Neuronal stem cell (in vitro differentiated cells): ENCODE measurements at regions not wholly inside any gene's neighbourhood (a gene's known extent, or its start where the extent isn't known, plus 50 kb on each side); places are given as distances from the start of the nearest gene placed in this dataset.

Source experiments
- DNase-seq: peaks from one replicate; pipeline ENCODE4 v3.0.0-alpha.2; 2013; ENCODE audit warnings: low spot score
- H2AFZ ChIP-seq: one replicate; pipeline ENCODE4 v1.6.1; 2013; ENCODE audit warnings: mild to moderate bottlenecking, low read length, inconsistent platforms
- H2AK5ac ChIP-seq: 2 replicates; pipeline ENCODE4 v1.6.1; 2013; ENCODE audit warnings: low read depth, mild to moderate bottlenecking, inconsistent platforms, low read length, moderate library complexity, mixed read lengths
- H2BK120ac ChIP-seq: 2 replicates; pipeline ENCODE4 v1.6.1; 2013; ENCODE audit warnings: low read depth, mild to moderate bottlenecking, inconsistent platforms, low read length, moderate library complexity, mixed read lengths
- H2BK12ac ChIP-seq: one replicate; pipeline ENCODE4 v1.6.1; 2013; ENCODE audit warnings: low read length, inconsistent platforms
- H2BK15ac ChIP-seq: 2 replicates; pipeline ENCODE4 v1.6.1; 2013; ENCODE audit warnings: mild to moderate bottlenecking, low read length, inconsistent platforms, mixed read lengths
- H2BK5ac ChIP-seq: one replicate; pipeline ENCODE4 v1.6.1; 2013; ENCODE audit warnings: inconsistent platforms, mild to moderate bottlenecking, low read length, moderate library complexity
- H3K14ac ChIP-seq: one replicate; pipeline ENCODE4 v1.6.1; 2013; ENCODE audit warnings: low read length, inconsistent platforms
- H3K18ac ChIP-seq: 2 replicates; pipeline ENCODE4 v1.6.1; 2013; ENCODE audit warnings: low read length, inconsistent platforms
- H3K23ac ChIP-seq: 2 replicates; pipeline ENCODE4 v1.6.1; 2013; ENCODE audit warnings: low read depth, mild to moderate bottlenecking, mixed read lengths, low read length, inconsistent platforms; ENCODE audit not compliant: poor library complexity
- H3K27ac ChIP-seq: replicated peaks from 3 replicates; pipeline ENCODE4 v1.5.1; 2013; ENCODE audit warnings: low read length, inconsistent platforms
- H3K27me3 ChIP-seq, 3 experiments: 2 replicates each; pipeline ENCODE4 v1.6.1; 2013; ENCODE audit warnings: low read length in 3 of 3, mild to moderate bottlenecking in 2 of 3, inconsistent platforms in 1 of 3, low read depth in 1 of 3, mixed read lengths in 1 of 3, moderate library complexity in 1 of 3; ENCODE audit not compliant: control insufficient read depth in 3 of 3, insufficient read depth in 3 of 3
- H3K36me3 ChIP-seq, 2 donors: replicated peaks in 1 of 2; 2 replicates each; pipeline ENCODE4 v1.6.1; 2013; ENCODE audit warnings: low read length in 2 of 2; ENCODE audit not compliant: control insufficient read depth in 2 of 2, insufficient read depth in 2 of 2
- H3K4ac ChIP-seq: 2 replicates; pipeline ENCODE4 v1.6.1; 2013; ENCODE audit warnings: inconsistent platforms, mild to moderate bottlenecking, low read length, moderate library complexity
- H3K4me1 ChIP-seq, 2 donors: 1 replicate in 1 of 2; 2 replicates in 1 of 2; pipeline ENCODE4 v1.6.1; 2013; ENCODE audit warnings: low read length in 2 of 2, low read depth in 1 of 2; ENCODE audit not compliant: control insufficient read depth in 2 of 2, insufficient read depth in 1 of 2
- H3K4me2 ChIP-seq: one replicate; pipeline ENCODE4 v1.6.1; 2013; ENCODE audit warnings: mild to moderate bottlenecking, low read length, inconsistent platforms; ENCODE audit not compliant: insufficient read depth, poor library complexity, severe bottlenecking
- H3K4me3 ChIP-seq, 2 donors: 2 replicates each; pipeline ENCODE4 v1.5.1; 2013; ENCODE audit warnings: low read length in 2 of 2, mild to moderate bottlenecking in 2 of 2, inconsistent platforms in 1 of 2, moderate library complexity in 1 of 2
- H3K79me1 ChIP-seq: one replicate; pipeline ENCODE4 v1.6.1; 2013; ENCODE audit warnings: low read depth, mild to moderate bottlenecking, inconsistent platforms, low read length, moderate library complexity
- H3K9ac ChIP-seq: one replicate; pipeline ENCODE4 v1.6.1; 2013; ENCODE audit warnings: mild to moderate bottlenecking, low read depth, low read length, inconsistent platforms; ENCODE audit not compliant: poor library complexity
- H3K9me3 ChIP-seq, 2 donors: replicated peaks in 1 of 2; 2 replicates each; pipeline versions ENCODE3 to v1.6.1; 2013; ENCODE audit warnings: low read length in 2 of 2, mild to moderate bottlenecking in 2 of 2, inconsistent platforms in 1 of 2, low read depth in 1 of 2, mixed read lengths in 1 of 2, moderate library complexity in 1 of 2; ENCODE audit not compliant: control insufficient read depth in 2 of 2, insufficient read depth in 1 of 2
- H4K8ac ChIP-seq: one replicate; pipeline ENCODE4 v1.6.1; 2013; ENCODE audit warnings: low read depth, mild to moderate bottlenecking, inconsistent platforms, low read length, moderate library complexity
- H4K91ac ChIP-seq: one replicate; pipeline ENCODE4 v1.6.1; 2013; ENCODE audit warnings: low read length, low read depth, mild to moderate bottlenecking, inconsistent platforms; ENCODE audit not compliant: poor library complexity
- WGBS, 2 donors: extraction: QIAGEN DNeasy Blood & Tissue Kit; methylation state at CpG; one replicate each; pipeline ENCODE4 v1.1.7; 2013; ENCODE audit warnings: missing lambda C conversion rate in 2 of 2, mixed read lengths in 1 of 2; ENCODE audit not compliant: insufficient read length in 2 of 2, insufficient replicate concordance in 1 of 2; ENCODE audit errors: extremely low coverage in 2 of 2; 5-methylcytosine and 5-hydroxymethylcytosine counted together

DNA sequence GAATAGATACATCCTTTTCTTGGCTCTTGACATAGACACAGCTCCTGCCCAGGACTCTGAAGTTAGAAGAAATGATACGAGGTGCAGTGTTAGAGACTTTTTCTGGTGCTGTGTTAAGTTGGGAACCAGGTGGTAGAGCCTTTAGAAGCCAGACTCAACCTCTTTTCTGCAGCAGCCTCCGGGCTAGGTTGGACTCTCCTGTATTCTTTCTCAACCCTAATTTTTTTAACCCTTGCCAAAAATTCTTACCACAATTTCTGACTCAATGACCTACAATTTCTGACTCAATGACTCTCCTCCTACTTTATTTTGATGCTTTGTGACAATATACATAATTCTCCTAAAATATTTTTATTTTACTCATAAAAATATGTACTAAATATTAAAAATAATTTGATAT lies 127.4 kb upstream of the PRL start:
- no peak overlapping the region for H3K9ac ChIP-seq
- peaks cover 0 to 19% of the 10 kb centered on the region in 2 donors for H3K9me3 ChIP-seq
- no peaks in the 10 kb centered on the region for H3K79me1 ChIP-seq
- no peak overlapping the region for H2BK120ac ChIP-seq
- H3K18ac ChIP-seq, result no peak overlapping the region
- H4K91ac ChIP-seq, result no peak overlapping the region
- no peak overlapping the region for H3K14ac ChIP-seq
- WGBS, 2 donors, result no CpG with 5 or more reads among the region's 2 CpGs
- H3K36me3 ChIP-seq, result no peaks in the 10 kb centered on the region
- H2BK5ac ChIP-seq, result no peak overlapping the region
- no peak overlapping the region for H2AK5ac ChIP-seq
- H2BK15ac ChIP-seq, result no peak overlapping the region
- no peak overlapping the region for H3K4ac ChIP-seq
- H3K27me3 ChIP-seq, result no peaks in the 10 kb centered on the region
- no peak overlapping the region for H2BK12ac ChIP-seq
- no peak for DNase-seq
- H2AFZ ChIP-seq, result no peak overlapping the region
- H3K4me1 ChIP-seq, result no peaks in the 10 kb centered on the region
- H3K23ac ChIP-seq, result no peak overlapping the region
- no peak overlapping the region for H3K27ac ChIP-seq
- H3K4me2 ChIP-seq, result no peak overlapping the region
- no peak overlapping the region for H4K8ac ChIP-seq
- H3K4me3 ChIP-seq, result no peak overlapping the region

DNA sequence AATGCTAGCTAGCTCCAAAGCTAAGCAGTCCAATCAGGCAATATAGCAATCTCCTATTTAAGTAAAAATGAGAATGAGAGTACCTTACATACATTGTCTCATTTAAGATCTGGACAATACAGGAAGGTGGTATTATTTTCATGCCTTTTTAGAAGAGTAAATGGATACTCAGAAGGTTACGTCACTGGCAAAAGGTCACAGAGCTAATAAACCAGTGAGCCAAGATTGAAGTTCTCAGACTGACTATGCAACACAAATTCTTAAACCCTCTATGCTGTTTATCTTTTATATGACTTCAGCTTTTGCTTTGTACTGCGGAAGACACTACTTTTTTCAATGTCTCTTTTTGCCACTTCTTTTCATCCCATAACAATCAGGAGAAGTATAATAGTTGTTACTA lies 135.2 kb upstream of the PRL start:
- Histone ChIP-seq H3K27ac (no peak overlapping the region), H3K4ac (no peak overlapping the region), H3K4me3 (no peak overlapping the region), H2AFZ (no peak overlapping the region), H2BK120ac (no peak overlapping the region), H3K14ac (no peak overlapping the region), H2BK5ac (no peak overlapping the region), H2BK15ac (no peak overlapping the region), H3K18ac (no peak overlapping the region), H3K4me2 (no peak overlapping the region), H4K8ac (no peak overlapping the region), H3K27me3 (no peaks in the 10 kb centered on the region), H3K23ac (no peak overlapping the region), H3K79me1 (no peaks in the 10 kb centered on the region), H3K36me3 (no peaks in the 10 kb centered on the region), H2AK5ac (no peak overlapping the region), H4K91ac (no peak overlapping the region), H3K9ac (no peak overlapping the region), H2BK12ac (no peak overlapping the region), H3K9me3 (no peaks in the 10 kb centered on the region), H3K4me1 (no peaks in the 10 kb centered on the region)
- no CpG with 5 or more reads among the region's 2 CpGs for WGBS, 2 donors
- DNase-seq, result no peak

DNA sequence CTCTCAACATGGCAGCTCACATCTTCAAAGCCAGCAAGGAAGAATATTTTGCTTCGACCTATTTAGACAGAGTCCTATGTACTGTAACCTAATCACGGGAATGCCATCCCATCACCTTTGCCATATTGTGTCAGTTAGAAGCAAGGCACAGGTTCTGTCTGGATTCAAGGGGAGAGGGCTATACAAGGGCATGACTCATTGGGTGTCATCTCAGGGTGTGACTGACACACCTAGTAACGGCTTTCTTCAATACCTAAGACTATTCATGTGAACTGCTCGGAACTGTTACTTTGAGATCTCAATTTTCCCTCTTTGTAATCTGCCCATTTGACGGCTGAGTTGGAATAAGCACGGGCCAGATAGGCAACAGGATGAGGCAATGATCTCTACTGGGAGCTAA lies 135.6 kb upstream of the HDGFL1 start:
- H3K4me3 ChIP-seq, result no peak overlapping the region
- no peak overlapping the region for H4K91ac ChIP-seq
- no peaks in the 10 kb centered on the region for H3K79me1 ChIP-seq
- no peak overlapping the region for H3K9ac ChIP-seq
- no peak overlapping the region for H3K18ac ChIP-seq
- no peak for DNase-seq
- H3K23ac ChIP-seq, result no peak overlapping the region
- no peak overlapping the region for H2BK15ac ChIP-seq
- no peaks in the 10 kb centered on the region for H3K9me3 ChIP-seq
- no peaks in the 10 kb centered on the region for H3K4me1 ChIP-seq
- no peak overlapping the region for H3K4ac ChIP-seq
- no peak overlapping the region for H2BK120ac ChIP-seq
- no CpG with 5 or more reads among the region's 6 CpGs for WGBS, 2 donors
- H3K36me3 ChIP-seq, result no peaks in the 10 kb centered on the region
- no peaks in the 10 kb centered on the region for H3K27me3 ChIP-seq
- H3K4me2 ChIP-seq, result no peak overlapping the region
- no peak overlapping the region for H2AFZ ChIP-seq
- H2AK5ac ChIP-seq, result no peak overlapping the region
- no peak overlapping the region for H4K8ac ChIP-seq
- no peak overlapping the region for H2BK5ac ChIP-seq
- H3K14ac ChIP-seq, result no peak overlapping the region
- no peak overlapping the region for H2BK12ac ChIP-seq
- no peak overlapping the region for H3K27ac ChIP-seq

DNA sequence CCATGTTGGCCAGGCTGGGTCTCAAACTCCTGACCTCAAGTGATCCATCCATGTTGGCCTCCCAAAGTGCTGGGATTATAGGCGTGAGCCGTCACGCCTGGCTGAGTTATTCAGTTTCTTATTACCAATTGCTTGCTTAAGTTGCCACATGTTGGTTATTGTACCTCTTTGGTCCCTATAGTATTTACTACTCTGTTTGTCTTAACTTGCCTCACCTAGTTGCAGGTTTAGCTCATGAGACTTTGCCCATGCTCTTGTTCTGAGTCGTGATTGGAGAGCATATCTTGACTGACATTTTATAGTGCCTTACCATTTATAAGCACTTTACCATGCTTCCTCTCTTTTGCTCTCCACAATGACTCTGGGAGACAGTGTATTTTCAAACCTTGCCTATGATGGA lies 134.2 kb upstream of the HDGFL1 start:
- no peak overlapping the region for H2BK120ac ChIP-seq
- no peak overlapping the region for H2BK12ac ChIP-seq
- H3K27me3 ChIP-seq, result no peaks in the 10 kb centered on the region
- no CpG with 5 or more reads among the region's 4 CpGs for WGBS, 2 donors
- no peak overlapping the region for H2BK15ac ChIP-seq
- no peaks in the 10 kb centered on the region for H3K4me1 ChIP-seq
- no peak overlapping the region for H3K4me2 ChIP-seq
- no peak for DNase-seq
- H3K14ac ChIP-seq, result no peak overlapping the region
- H3K9ac ChIP-seq, result no peak overlapping the region
- no peak overlapping the region for H2BK5ac ChIP-seq
- H3K27ac ChIP-seq, result no peak overlapping the region
- no peaks in the 10 kb centered on the region for H3K36me3 ChIP-seq
- no peak overlapping the region for H3K4ac ChIP-seq
- H3K4me3 ChIP-seq, result no peak overlapping the region
- H4K91ac ChIP-seq, result no peak overlapping the region
- no peak overlapping the region for H2AFZ ChIP-seq
- H3K9me3 ChIP-seq, result no peaks in the 10 kb centered on the region
- no peak overlapping the region for H2AK5ac ChIP-seq
- no peak overlapping the region for H3K23ac ChIP-seq
- H4K8ac ChIP-seq, result no peak overlapping the region
- no peaks in the 10 kb centered on the region for H3K79me1 ChIP-seq
- H3K18ac ChIP-seq, result no peak overlapping the region
